GM18858 (cell line): ENCODE measurements at regions not wholly inside any gene's neighbourhood (a gene's known extent, or its start where the extent isn't known, plus 50 kb on each side); places are given as distances from the start of the nearest gene placed in this dataset.
"Not testable (repeated sequence)": the region's sequence is repeated elsewhere in the genome, so short reads cannot be mapped to it uniquely, and the experiment has no call there.

Source experiments
- ATAC-seq: cut with Tn5 transposase; IDR thresholded peaks from one replicate; pipeline ENCODE4 v1.9.1; 2021; ENCODE audit not compliant: unreplicated experiment

DNA sequence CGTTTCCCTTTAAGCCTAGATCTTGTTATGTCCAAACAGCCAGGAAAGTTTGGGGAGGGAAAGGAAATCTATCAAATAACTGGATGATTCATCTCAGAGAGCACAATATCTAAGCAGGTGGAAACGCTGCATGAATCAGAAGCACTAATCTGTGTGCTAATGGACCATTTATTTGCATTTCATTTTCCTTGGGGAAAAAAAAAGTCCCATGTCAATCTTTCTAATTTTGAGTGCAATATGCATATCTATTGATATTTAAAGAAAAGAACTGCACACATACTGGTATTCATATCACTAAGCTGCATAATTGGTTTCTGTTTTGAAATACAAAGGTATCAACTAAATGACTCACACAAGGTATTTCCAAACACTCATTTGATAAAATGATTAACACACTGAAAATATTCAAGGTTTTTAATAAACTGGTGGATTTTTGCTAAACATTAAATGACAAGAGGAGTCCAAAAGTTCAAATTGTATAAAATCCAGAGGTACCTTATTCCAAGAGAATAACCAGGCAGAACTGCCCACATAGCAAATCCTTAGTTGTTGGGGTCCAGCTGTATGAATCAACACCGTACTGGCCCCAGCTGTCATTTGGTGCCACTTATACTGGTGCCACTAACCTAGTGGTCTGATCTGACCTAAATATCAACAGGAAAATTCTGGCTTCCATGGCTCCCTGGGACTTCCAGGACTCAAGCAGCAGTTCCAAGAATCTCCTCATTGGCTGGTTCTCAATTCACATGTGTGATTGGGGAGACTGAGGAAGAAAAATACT lies 122.2 kb upstream of the SP4 start:
- ATAC-seq: peak; percentile 53

DNA sequence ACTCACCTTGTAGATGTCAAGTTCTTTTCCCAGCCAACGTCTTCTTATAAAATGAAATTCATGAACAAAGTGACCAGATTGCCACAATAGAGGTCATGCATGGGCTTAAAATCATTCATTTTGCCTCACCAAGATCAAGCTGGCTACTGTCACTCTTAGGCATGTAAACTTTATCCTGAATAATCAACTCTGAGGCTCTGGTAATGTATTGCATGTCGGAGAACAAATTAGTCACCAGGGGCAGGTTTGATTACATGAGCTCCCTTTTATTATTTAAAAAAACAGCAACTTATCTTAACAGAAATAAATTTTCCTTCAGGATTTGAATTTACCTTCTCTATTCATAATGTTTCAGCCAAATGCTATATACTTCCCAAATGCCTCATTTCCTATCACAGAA lies 112.9 kb upstream of the SP4 start:
- no peak for ATAC-seq

DNA sequence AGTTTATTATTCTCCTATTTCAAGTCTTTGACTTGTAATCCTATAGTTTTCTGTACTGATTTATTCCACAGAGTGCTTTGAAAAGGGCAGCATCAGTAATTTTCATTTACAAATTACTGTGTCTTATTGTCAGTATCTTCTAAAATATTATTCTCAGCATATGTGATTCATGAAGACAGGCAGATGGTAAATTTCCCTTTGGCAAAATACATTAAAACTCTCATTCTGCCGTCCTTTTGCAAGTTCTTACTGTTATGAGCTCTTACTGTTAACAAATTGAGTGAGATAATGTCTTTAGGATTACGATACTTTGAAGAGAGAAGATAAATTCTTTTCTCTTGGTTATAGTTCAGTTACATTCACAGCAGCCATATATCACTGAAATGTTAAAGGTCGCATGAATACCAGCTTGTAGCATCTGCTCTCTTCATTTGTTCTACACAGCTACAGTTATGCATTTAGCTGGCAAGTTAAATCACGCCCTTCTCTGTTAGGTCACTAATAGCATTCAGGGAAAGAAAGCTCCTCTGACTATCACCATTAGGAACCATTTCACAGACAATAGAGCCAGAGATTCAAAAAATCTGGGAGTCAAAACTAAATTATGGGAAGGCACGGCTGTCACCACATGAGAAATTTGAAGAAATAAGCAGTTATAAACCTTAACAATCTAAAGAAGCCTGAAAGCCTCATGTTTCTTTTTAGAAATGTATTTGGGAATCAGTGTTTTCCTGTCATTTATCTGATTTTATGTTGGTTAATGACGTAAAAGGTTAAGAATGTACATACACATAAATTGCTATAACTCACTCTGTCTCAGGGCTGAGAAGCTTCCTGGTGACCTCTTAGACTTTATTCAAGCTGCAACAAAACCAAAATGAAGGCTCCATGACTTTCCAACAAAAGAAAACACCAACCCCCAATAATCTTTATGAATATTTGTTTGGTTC lies 109.6 kb upstream of the SP4 start:
- no peak for ATAC-seq

DNA sequence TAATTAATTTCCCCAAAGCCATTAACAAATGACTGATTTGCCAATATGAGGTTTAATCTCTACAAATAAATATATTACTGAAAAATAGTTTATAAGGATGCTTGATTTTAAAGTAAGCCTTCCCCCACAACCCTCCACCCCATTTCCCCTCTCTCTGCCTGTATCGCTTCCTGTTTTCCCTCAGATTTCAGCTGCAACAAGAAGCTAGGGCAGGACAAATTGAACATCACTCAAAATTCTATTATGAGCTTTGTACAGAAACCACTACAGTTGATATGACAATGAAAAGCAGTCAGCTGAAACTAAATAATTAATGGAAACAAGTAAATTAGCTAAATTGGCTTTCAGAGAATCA lies 109.0 kb upstream of the SP4 start:
- ATAC-seq: no peak

DNA sequence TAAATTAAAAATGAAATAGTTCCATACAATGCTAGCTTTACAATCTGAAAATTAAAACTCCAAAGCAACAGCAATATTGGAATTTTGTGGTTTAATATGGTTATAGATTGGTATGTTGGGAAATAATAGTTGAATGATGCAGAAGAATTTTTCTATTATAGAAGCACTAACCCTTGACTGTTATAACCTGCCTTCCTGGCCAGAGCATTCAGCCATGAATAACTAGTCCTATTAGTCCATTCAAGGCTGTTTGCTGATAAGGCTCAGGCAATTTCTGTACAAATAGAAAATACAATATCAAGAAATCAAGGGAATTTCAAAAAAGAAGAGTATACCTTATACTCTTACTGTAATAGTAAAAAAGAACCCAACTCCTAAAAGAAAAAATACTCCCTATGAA lies 101.6 kb upstream of the SP4 start:
- ATAC-seq: no peak

DNA sequence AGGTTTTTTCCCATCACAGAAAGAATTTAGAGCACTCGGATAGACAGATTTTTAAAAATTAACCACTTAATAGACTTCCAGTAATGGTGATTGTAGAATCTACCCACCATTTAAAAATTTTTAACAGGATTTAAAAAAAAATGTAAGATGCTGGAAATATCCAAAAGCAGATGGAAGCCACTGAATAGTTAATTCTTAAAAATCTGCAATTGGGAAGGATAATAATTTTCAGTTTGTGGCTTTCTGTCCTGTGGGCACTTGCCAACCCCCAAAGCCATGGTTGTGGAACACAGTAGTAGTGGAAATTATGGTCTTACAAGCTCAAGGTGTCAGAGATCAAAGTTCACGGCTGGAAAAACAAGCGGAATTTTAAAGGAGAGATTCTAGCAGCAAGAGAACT lies 101.0 kb upstream of the SP4 start:
- ATAC-seq: no peak

DNA sequence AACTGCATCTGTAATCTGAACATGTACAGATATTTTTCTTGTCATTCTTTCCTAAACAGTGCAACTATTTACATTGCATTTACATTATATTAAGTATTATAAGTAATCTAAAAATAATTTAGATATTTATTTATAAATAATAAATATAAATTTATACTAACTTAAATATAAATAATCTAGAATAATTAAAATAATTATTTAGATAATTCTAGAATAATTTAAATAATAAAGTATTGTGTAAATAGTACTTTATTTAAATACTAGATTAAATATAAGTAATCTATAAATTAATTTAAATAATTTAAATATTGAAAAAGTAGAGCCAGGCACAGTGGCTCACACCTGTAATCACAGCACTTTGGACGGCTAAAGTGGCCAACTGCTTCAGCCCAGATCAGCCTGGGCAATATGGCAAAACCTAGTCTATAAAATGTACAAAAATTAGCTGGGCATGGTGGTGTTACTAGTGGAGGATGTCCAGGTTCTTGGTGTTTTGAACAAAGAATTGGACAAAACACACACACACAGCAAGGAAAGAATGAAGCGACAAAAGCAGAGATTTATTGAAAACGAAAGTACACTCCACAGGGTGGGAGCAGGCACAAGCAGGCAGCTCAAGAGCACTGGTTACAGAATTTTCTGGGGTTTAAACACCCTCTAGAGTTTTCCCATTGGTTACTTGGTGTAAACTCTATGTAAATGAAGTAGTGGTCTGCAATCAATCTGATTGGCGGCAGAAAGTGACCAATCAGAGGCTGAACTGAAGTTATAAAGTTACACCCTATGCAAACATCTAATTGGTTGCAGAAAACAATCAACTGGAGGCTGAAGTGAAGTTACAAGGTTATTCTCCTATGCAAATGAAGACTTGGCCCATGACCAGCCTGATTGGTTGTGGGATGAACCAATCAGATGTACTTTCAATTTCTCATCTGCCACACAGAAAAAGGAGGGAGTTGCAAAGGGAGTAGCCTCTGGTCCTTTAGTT lies 100.2 kb upstream of the SP4 start:
- no peak for ATAC-seq

DNA sequence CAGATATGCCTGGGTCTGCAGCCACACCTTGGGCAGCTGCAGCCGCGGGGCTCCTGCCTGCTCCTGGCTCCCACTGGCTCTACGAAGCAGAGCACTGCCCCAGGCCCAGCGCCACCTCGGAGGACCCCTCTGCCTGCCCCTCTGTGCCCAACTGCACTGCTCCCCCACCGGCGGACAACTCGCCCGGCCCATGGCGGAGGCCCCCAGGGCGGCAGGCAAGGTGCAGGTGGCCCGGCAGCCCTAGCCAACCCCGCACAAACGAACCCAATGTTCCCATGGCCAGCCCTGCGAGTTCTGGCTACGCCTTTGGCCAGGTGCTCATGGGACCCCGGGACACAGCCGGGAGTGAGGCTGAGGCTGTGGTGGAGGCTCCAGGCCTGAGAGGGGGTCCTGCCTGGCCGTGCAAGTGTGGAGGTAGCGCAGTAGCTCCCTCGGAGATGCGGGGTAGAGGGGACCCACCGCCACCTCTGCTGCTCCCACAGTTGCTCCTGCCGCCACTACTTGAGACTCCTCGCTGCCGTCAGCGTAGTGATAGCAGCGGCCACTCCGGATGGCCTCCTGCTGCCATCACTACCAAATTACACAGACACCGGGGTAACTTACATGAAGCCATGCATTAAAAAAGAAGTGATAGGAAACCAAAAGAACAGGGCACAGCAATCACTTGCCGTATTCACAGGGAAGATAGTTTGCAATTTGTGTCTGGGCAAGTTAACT lies 97.3 kb upstream of the SP4 start:
- ATAC-seq: no peak

DNA sequence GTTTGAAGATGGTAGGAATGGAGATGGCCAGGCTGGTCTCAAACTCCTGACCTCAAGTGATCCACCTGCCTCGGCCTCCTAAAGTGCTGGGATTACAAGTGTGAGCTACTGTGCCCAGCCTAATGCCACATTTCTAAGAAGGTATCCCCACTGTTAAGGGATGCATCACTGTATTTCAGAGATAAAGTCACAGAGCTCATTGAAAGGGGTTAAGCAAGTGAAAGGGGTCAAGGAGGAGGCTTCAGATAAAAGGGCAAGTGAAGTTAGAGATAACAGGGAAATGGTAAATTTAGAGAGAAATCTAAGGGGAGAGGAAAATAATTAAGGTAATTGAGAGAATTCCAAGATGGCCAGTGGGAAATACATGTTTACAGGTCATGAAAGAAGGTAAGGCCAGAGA lies 93.0 kb upstream of the SP4 start:
- no peak for ATAC-seq

DNA sequence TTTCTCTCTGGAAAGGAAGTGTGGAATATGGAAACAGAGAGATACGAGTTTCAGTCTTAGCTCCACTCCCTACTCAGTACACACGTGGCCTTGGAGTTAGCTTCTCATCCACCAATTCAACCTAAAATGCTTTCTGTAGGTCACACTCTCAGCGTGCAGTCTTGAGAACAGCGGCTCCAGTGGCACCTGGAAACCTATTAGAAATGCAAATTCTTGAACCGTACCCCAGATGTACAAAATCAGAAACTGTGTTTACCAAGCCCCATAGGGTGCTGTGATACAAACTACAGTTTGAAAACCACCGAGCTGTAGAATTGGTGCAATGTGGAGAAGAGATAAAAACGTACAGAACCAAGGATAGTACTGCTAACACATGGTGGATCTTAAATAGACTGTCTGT lies 91.1 kb upstream of the SP4 start:
- ATAC-seq: no peak

DNA sequence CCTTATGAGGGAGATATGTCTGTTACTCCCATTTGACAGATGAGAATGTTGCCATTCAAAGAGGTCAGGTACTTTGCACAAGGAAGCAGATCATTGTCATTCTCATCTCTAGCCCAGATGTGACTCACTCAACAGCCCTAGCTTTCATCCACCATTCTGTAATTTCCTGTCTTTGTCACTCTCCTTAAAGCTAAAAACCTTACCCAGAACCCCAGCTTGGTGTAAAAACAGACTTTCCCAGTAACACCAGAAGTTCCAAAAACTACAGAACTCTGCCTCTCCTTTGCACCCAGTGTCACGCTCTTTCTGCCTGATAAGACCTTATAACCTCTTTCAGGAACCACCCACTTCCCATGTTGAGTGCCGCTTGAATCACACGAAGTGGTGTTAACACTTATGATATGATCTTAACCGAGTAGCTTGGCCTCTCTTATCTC lies 89.1 kb upstream of the SP4 start:
- ATAC-seq: no peak

DNA sequence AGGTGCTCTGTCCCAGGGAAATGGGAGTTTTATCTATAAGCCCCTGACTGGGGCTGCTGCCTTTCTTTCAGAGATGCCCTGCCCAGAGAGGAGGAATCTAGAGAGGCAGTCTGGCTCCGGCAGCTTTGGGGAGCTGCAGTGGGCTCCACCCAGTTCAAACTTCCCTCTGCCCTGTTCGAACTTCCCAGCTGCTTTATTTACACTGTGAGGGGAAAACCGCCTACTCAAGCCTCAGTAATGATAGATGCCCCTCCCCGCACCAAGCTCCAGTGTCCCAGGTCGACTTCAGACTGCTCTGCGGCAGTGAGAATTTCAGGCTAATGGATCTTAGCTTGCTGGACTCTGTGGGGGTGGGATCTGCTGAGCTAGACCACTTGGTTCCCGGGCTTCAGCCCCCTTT lies 83.0 kb upstream of the SP4 start:
- ATAC-seq: not testable (repeated sequence)

DNA sequence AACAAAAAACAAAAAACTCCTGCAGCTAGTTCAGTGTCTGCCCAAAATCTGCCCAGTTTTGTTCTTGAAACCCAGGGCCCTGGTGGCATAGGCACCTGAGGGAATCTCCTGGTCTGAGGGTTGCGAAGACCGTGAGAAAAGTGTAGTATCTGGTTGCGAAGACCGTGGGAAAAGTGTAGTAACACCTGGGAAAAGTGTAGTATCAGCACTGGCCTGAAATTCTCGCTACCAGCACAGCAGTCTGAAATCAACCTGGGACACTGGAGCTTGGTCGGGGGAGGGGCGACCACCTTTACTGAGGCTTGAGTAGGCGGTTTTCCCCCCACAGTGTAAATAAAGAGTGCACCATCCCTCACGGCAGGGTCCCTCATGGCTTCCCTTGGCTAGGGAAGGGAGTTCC lies 82.5 kb upstream of the SP4 start:
- no peak for ATAC-seq

DNA sequence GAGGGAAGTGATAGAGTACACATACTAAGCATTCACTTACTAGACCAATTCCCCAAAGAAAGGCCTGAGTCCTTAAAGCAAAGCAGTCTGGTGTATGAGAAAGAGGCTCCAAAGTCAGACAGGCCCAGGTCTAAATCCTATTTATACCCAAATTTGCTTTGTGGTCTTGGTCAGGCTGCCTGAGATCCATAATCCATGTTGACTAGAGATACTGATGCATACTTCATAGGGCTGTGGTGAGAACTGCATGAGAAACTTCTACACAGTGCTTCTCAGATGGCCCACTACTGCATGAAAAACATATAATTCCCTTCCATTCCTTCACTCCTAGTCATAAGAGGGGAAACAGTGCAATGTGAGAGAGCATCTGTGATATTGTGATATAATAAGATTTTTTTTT lies 81.6 kb upstream of the SP4 start:
- ATAC-seq: peak; percentile 52

DNA sequence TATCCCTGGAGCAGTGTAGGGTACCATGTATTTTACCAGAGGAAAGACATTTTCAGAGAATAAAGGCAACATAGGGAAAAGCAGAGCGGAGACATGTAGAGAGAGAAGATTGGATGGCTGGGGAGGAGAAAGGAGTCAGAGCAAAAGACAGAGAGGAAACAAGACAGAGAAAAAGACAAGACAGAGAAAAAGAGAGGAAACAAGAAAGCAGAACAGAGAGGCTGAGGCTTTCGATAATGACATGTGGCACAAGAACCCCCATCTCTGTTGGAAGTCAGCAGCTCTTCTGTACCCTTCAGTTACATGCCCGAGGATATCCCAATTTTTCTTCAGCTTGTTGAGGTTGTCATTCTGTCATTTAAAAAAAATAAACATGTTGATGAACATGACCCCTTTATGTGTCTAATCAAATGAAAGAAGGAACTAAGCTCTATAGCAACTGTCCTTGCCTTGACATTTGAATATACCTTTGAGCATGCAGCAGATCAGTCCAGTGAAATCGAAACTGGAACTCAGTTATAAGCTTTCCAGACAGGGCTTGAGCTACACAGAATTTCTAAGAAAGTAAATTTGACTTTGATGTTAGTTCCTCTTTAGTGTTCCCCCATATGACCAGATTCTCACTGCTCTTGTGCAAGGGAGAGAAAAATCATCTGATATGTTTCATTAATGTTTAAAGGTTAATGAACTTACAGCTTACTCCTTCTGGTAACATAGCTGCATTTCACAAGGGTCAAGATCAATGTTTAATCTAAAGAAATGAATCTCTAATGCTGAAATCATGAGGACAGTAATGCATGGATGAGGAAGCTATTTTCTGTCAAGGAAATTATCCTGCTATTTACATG lies 75.1 kb upstream of the SP4 start:
- peak; percentile 77 for ATAC-seq

DNA sequence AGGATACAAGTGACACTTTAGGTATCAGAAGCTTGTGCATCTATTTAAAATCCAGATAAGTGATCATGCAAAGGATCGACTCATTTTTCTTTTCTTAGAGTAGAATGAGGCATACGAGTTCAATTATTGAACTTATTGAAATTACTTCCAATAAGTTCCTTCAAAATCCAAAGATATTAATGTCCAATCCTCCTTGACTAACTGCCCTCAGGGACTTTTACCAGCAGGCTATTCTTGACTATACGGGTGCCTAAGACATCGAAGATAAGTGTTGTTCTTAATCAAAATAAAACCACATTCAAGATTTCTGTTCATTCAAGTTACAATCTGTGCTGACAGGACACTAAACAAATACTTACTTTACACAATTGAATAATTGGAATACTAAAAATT lies 74.5 kb upstream of the SP4 start:
- no peak for ATAC-seq

DNA sequence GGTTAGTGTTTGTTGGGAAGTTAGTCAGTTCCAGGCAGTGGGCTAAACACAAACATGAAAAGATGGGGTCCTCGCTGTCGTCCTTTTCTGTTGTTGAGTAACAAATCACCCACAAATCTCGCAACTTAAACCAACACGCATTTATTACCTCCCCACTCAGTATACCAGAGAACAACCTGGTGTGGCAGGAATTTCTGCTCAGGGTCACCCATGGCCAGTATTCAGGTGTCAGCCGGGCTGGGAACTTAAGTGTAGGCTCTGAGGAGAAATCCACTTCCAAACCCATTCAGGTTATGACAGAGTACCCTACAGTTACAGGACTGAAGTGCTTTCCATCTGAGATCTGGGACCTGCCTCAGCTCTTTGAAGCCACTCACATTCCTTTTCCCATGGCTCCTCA lies 73.6 kb upstream of the SP4 start:
- ATAC-seq: no peak

DNA sequence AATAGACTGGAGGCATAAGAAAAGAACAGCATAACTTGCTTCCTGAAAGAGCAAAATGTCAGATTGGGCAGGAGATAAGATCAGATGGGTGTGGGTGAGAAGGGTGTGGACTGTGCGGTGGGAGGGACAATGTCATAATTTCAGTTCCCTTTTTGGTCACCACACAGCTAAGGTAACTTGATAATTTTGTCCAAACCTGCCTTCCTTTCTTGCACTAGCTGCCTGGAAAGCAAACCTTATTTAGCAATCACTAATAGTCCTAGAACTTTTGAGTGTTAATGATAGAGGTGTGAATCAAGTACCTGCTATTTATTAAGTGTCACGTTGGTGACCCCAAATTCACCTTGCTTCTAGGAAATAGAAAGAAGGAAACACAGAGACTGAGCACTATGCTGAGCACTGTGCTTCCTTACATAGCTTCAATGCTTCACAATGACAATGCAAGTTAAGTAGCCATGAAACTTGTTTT lies 72.4 kb upstream of the SP4 start:
- peak; percentile 80 for ATAC-seq

DNA sequence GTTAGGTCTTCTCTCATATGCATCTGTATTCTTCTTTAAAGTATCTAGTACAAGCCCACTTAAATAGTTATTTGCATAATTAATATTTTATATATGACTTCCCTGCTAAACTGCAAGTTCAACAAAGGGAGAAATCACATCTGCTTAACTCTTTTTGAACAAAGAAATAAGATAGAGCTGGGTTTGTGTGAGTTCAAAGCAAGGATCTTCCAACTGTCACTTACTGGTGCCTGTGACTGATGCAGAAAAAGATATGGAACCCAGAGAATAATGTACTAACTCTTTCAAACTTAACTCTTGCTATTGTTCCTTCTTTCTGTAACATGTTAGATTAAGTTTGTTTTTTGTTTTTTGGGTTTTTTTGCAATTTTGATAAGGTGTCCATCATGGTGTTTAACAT lies 71.3 kb upstream of the SP4 start:
- ATAC-seq: no peak
